Loucy (cell line): ENCODE measurements at regions not wholly inside any gene's neighbourhood (a gene's known extent, or its start where the extent isn't known, plus 50 kb on each side); places are given as distances from the start of the nearest gene placed in this dataset.

Source experiments
- EZH2phosphoT487 ChIP-seq: fragments of 200-600 bp; IDR thresholded peaks from 2 replicates; pipeline ENCODE4 v1.6.1; 2018; ENCODE audit warnings: antibody characterized with exemption, mild to moderate bottlenecking, moderate library complexity, borderline replicate concordance
- TF ChIP-seq, protein P1 (sequence below): fragments of 200-600 bp; sonication (generic); conservative IDR thresholded peaks from 2 replicates; pipeline ENCODE4 v1.5.1; 2014; ENCODE audit warnings: mild to moderate bottlenecking, antibody characterized with exemption, low read length

GRCh38 chr6:68031054-68031453, 604.0 kb upstream of the ADGRB3 start:
- TF ChIP-seq, protein P1, sequence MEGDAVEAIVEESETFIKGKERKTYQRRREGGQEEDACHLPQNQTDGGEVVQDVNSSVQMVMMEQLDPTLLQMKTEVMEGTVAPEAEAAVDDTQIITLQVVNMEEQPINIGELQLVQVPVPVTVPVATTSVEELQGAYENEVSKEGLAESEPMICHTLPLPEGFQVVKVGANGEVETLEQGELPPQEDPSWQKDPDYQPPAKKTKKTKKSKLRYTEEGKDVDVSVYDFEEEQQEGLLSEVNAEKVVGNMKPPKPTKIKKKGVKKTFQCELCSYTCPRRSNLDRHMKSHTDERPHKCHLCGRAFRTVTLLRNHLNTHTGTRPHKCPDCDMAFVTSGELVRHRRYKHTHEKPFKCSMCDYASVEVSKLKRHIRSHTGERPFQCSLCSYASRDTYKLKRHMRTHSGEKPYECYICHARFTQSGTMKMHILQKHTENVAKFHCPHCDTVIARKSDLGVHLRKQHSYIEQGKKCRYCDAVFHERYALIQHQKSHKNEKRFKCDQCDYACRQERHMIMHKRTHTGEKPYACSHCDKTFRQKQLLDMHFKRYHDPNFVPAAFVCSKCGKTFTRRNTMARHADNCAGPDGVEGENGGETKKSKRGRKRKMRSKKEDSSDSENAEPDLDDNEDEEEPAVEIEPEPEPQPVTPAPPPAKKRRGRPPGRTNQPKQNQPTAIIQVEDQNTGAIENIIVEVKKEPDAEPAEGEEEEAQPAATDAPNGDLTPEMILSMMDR = no peak
- no peak for TF ChIP-seq EZH2phosphoT487
